SK-N-SH (cell line): ENCODE measurements at regions not wholly inside any gene's neighbourhood (a gene's known extent, or its start where the extent isn't known, plus 50 kb on each side); places are given as distances from the start of the nearest gene placed in this dataset.

ENCODE experiments used
- CTCF ChIA-PET: fragments of 300-600, 350-600 bp; formaldehyde crosslinking; extraction: SDS; loops from one replicate; lab custom pipeline; 2021; lab: Yijun Ruan, JAX
- POLR2A ChIA-PET: fragments of 350-600 bp; sonication (Branson Sonifier 250); formaldehyde crosslinking; extraction: SDS; loops from one replicate; lab custom pipeline; 2020; ENCODE audit warnings: antibody characterized with exemption, inconsistent platforms; lab: Yijun Ruan, JAX
- DNase-seq: peaks from one replicate; pipeline ENCODE4 v3.0.0; 2012
- H2AFZ ChIP-seq: fragments of 200-600 bp; sonication (generic); 2 replicates; pipeline ENCODE4 v1.8.1; 2016; ENCODE audit warnings: antibody characterized with exemption, mild to moderate bottlenecking, low read depth
- H3F3A ChIP-seq: fragments of 200-600 bp; sonication (generic); replicated peaks from 2 replicates; pipeline ENCODE3; 2016; ENCODE audit warnings: antibody characterized with exemption, mild to moderate bottlenecking; ENCODE audit not compliant: insufficient read depth
- H3K27ac ChIP-seq, 2 experiments: fragments of 200-500 bp in 1 of 2; fragments of 200-600 bp in 1 of 2; sonication (Bioruptor generic) in 1 of 2; sonication (generic), shearing (Covaris generic) in 1 of 2; 2 replicates each; pipeline versions ENCODE4 v1.5.1 to v1.6.1; 2014 to 2016; ENCODE audit warnings: low read depth in 2 of 2, inconsistent platforms in 1 of 2, low read length in 1 of 2, mild to moderate bottlenecking in 1 of 2, mixed read lengths in 1 of 2
- H3K27me3 ChIP-seq: fragments of 200-600 bp; sonication (generic), shearing (Covaris generic); 2 replicates; pipeline ENCODE4 v1.6.1; 2016; ENCODE audit warnings: mixed run types; ENCODE audit not compliant: insufficient read depth
- H3K36me3 ChIP-seq, 2 experiments: fragments of 200-500 bp in 1 of 2; fragments of 200-600 bp in 1 of 2; sonication (Bioruptor generic) in 1 of 2; sonication (generic) in 1 of 2; replicated peaks in 1 of 2; 2 replicates each; pipeline versions ENCODE3 to v1.5.1; 2014 to 2016; ENCODE audit warnings: low read length in 1 of 2, mild to moderate bottlenecking in 1 of 2; ENCODE audit not compliant: insufficient read depth in 2 of 2, control insufficient read depth in 1 of 2
- H3K4me1 ChIP-seq, 2 experiments: fragments of 200-500 bp in 1 of 2; fragments of 200-600 bp in 1 of 2; sonication (Bioruptor generic) in 1 of 2; sonication (generic), shearing (Covaris generic) in 1 of 2; 2 replicates each; pipeline versions ENCODE4 v1.5.1 to v1.6.1; 2014 to 2016; ENCODE audit warnings: low read depth in 1 of 2, low read length in 1 of 2, mixed run types in 1 of 2; ENCODE audit not compliant: insufficient read depth in 2 of 2, control insufficient read depth in 1 of 2
- H3K4me2 ChIP-seq: fragments of 200-600 bp; sonication (generic), shearing (Covaris generic); 2 replicates; pipeline ENCODE4 v1.6.1; 2017; ENCODE audit warnings: mixed run types
- H3K4me3 ChIP-seq, 2 experiments: fragments of 200-500 bp in 1 of 2; fragments of 200-600 bp in 1 of 2; sonication (Bioruptor generic) in 1 of 2; sonication (generic), shearing (Covaris generic) in 1 of 2; 2 replicates each; pipeline versions ENCODE4 v1.5.1 to v1.8.1; 2014 to 2016; ENCODE audit warnings: low read depth in 2 of 2, inconsistent platforms in 1 of 2, low read length in 1 of 2, mild to moderate bottlenecking in 1 of 2, mixed read lengths in 1 of 2, moderate library complexity in 1 of 2
- H3K79me2 ChIP-seq: fragments of 200-600 bp; sonication (generic); 2 replicates; pipeline ENCODE4 v1.8.1; 2017; ENCODE audit warnings: mild to moderate bottlenecking; ENCODE audit not compliant: insufficient read depth
- H3K9ac ChIP-seq: fragments of 200-600 bp; sonication (generic); 2 replicates; pipeline ENCODE4 v1.6.1; 2017; ENCODE audit warnings: mixed run types
- H3K9me2 ChIP-seq: fragments of 200-600 bp; sonication (generic); 2 replicates; pipeline ENCODE4 v1.6.1; 2017; ENCODE audit warnings: mixed run types
- H3K9me3 ChIP-seq: fragments of 200-600 bp; sonication (generic); 2 replicates; pipeline ENCODE4 v1.6.1; 2017; ENCODE audit warnings: mixed run types, mild to moderate bottlenecking, moderate library complexity
- H4K20me1 ChIP-seq: fragments of 200-600 bp; sonication (generic); 2 replicates; pipeline ENCODE4 v1.6.1; 2017; ENCODE audit warnings: mild to moderate bottlenecking, mixed run types; ENCODE audit not compliant: insufficient read depth
- CHD2 ChIP-seq: fragments of 150-350 bp; IDR thresholded peaks from 2 replicates; pipeline ENCODE4 v1.6.1; 2018; ENCODE audit warnings: low read length; ENCODE audit not compliant: partially characterized antibody
- ELF1 ChIP-seq: IDR thresholded peaks from 2 replicates; pipeline ENCODE4 v1.4.0; 2012
- EP300 ChIP-seq, 2 experiments: IDR thresholded peaks; 2 replicates each; pipeline versions ENCODE4 v1.4.0 to v1.6.1; 2012; ENCODE audit warnings: borderline replicate concordance in 1 of 2, low read depth in 1 of 2, low read length in 1 of 2
- EZH2phosphoT487 ChIP-seq: fragments of 200-600 bp; sonication (generic); IDR thresholded peaks from 2 replicates; pipeline ENCODE4 v1.6.1; 2017; ENCODE audit warnings: low read depth, mixed run types, mild to moderate bottlenecking, antibody characterized with exemption, moderate library complexity, borderline replicate concordance
- FOXJ3 ChIP-seq: sonication (generic); formaldehyde crosslinking; IDR thresholded peaks from 2 replicates; pipeline ENCODE4 v1.5.1; 2020; ENCODE audit warnings: mild to moderate bottlenecking, missing genetic modification reagents
- FOXM1 ChIP-seq: IDR thresholded peaks from 2 replicates; pipeline ENCODE4 v1.4.0; 2012; ENCODE audit warnings: low read depth, mild to moderate bottlenecking
- GABPA ChIP-seq: IDR thresholded peaks from 2 replicates; pipeline ENCODE4 v1.4.0; 2012; ENCODE audit warnings: low read depth, mild to moderate bottlenecking
- GATA2 ChIP-seq: sonication (generic); formaldehyde crosslinking; IDR thresholded peaks from 2 replicates; pipeline ENCODE4 v1.5.0; 2020; ENCODE audit warnings: mild to moderate bottlenecking, missing genetic modification reagents
- JUND ChIP-seq: IDR thresholded peaks from 2 replicates; pipeline ENCODE4 v1.4.0; 2012
- MEF2A ChIP-seq: IDR thresholded peaks from 2 replicates; pipeline ENCODE4 v1.4.0; 2012; ENCODE audit warnings: low read depth, borderline replicate concordance
- MXI1 ChIP-seq: IDR thresholded peaks from 2 replicates; pipeline ENCODE4 v1.6.1; 2012; ENCODE audit warnings: mild to moderate bottlenecking, low read depth, low read length, improper control_type of control experiment
- NRF1 ChIP-seq: IDR thresholded peaks from 2 replicates; pipeline ENCODE4 v1.6.1; 2012; ENCODE audit warnings: low read depth, mild to moderate bottlenecking, low read length
- POLR2AphosphoS5 ChIP-seq: IDR thresholded peaks from 2 replicates; pipeline ENCODE4 v1.6.1; 2012; ENCODE audit warnings: low read depth, low read length
- RCOR1 ChIP-seq: fragments of 150-350 bp; IDR thresholded peaks from 2 replicates; pipeline ENCODE4 v1.6.1; 2017; ENCODE audit warnings: antibody characterized with exemption, low read length
- SIN3A ChIP-seq: IDR thresholded peaks from 2 replicates; pipeline ENCODE4 v1.6.1; 2012; ENCODE audit warnings: low read depth, mild to moderate bottlenecking, low read length, moderate library complexity, borderline replicate concordance
- TAF1 ChIP-seq: IDR thresholded peaks from 2 replicates; pipeline ENCODE4 v1.6.1; 2012; ENCODE audit warnings: low read depth, mild to moderate bottlenecking, low read length, moderate library complexity, borderline replicate concordance
- TEAD4 ChIP-seq: IDR thresholded peaks from 2 replicates; pipeline ENCODE4 v1.4.0; 2012; ENCODE audit warnings: mild to moderate bottlenecking, borderline replicate concordance; ENCODE audit not compliant: insufficient read depth
- USF1 ChIP-seq: IDR thresholded peaks from 2 replicates; pipeline ENCODE4 v1.4.0; 2012; ENCODE audit warnings: low read depth, borderline replicate concordance
- WGBS: methylation state at CpG from one replicate; pipeline ENCODE4 v1.1.6; 2017; ENCODE audit warnings: low lambda C conversion rate; 5-methylcytosine and 5-hydroxymethylcytosine counted together
- TF ChIP-seq, protein P1 (sequence below): fragments of 200-600 bp; sonication (generic); IDR thresholded peaks from 2 replicates; pipeline ENCODE4 v1.6.1; 2017; ENCODE audit warnings: antibody characterized with exemption, mild to moderate bottlenecking, moderate library complexity
- TF ChIP-seq, protein P2 (sequence below): IDR thresholded peaks from 2 replicates; pipeline ENCODE4 v1.4.0; 2012; ENCODE audit warnings: low read depth
- TF ChIP-seq, protein P3 (sequence below): IDR thresholded peaks from 2 replicates; pipeline ENCODE4 v1.6.1; 2012; ENCODE audit warnings: mild to moderate bottlenecking, low read depth, low read length, moderate library complexity
- TF ChIP-seq, protein P4 (sequence below): IDR thresholded peaks from 2 replicates; pipeline ENCODE4 v1.4.0; 2012; ENCODE audit warnings: low read depth, borderline replicate concordance

DNA sequence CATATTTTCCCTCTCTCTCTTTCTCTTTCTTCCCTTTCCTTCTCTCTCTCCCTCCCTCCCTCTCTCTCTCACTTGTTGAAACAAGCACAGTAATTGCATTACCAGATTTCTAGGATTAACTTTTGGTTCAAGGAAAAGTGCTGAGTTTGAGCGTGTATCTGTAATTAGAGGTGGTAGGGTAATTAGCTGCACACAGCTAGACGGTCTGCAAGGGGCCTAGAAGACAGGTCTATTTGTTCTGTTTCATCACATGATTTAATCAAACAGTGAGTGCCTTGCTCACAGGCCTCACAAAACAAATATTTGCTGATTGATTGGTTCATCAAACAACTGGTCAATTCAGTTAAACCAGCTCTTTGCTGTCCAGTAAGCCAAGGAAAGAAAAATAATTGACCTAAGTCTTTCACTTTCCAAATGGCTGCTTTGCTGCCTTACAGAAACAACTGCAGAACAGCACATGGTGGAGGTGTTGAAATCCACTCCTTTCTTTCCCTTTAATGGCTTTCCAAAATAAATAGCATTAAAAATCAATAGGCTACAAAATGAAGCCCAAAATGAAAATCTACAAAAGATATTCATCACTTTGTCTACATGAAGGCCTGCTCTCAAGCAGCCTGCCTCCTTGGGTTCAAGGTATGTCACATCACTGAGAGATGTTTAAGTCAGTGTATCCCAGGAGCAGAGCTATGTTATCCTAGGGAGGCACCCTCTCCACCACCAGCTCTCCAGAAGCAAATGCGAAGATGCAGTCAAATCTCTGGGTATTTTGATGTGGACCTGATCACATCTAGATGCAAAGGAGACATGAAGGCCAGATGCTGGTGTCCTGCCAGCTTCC is 264.4 kb upstream of the SIX2 start (continued):
- TF ChIP-seq EZH2phosphoT487 (no peak), GABPA (no peak), MEF2A (no peak), RCOR1 (no peak), GATA2 (CRISPR knock-in tag) (no peak)
- TF ChIP-seq, protein P1, sequence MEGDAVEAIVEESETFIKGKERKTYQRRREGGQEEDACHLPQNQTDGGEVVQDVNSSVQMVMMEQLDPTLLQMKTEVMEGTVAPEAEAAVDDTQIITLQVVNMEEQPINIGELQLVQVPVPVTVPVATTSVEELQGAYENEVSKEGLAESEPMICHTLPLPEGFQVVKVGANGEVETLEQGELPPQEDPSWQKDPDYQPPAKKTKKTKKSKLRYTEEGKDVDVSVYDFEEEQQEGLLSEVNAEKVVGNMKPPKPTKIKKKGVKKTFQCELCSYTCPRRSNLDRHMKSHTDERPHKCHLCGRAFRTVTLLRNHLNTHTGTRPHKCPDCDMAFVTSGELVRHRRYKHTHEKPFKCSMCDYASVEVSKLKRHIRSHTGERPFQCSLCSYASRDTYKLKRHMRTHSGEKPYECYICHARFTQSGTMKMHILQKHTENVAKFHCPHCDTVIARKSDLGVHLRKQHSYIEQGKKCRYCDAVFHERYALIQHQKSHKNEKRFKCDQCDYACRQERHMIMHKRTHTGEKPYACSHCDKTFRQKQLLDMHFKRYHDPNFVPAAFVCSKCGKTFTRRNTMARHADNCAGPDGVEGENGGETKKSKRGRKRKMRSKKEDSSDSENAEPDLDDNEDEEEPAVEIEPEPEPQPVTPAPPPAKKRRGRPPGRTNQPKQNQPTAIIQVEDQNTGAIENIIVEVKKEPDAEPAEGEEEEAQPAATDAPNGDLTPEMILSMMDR: no peak
- TF ChIP-seq, protein P2, sequence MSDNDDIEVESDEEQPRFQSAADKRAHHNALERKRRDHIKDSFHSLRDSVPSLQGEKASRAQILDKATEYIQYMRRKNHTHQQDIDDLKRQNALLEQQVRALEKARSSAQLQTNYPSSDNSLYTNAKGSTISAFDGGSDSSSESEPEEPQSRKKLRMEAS: no peak
- TF ChIP-seq, all 33 proteins: peak for 0

DNA sequence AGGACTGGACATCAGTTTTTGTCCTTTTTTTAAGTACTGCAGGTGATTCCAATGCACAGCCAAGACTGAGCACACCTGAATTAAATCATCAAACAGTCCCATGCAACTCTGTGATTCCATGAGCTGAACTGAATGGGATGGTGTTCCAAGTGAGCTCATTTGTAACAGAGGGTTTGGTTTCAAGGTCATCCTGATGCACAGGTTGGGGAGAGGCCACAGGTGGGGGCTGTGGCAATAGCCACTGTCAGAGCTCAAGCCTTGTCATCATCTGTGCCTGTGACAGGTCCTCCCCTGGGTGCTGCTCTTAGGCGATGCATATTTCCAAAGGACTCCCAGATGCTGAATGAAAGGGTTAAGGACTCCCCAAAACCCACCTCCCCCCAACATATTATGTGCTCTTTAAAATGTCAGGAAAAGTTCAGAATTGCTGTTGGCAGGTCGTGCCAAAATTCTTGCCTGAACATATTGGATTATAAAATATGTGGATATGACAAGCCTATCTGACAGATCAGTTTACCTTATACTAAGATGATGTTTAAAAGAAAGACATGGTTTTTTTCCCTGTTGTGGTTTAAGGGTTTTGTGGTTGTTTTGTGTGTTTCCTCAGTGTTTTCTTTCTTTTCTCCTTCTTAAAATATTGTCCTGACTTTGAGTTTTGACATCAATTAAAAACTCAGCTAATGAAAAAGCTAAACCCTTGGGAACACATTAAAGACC is 263.5 kb upstream of the SIX2 start:
- no peak overlapping the region for H3K27ac ChIP-seq
- H3K9me2 ChIP-seq: no peaks in the 10 kb centered on the region
- H3K9me3 ChIP-seq: no peaks in the 10 kb centered on the region
- H2AFZ ChIP-seq: no peak overlapping the region
- no peak overlapping the region for H3K4me2 ChIP-seq
- H3K36me3 ChIP-seq: no peaks in the 10 kb centered on the region
- DNase-seq: no peak
- WGBS: 68% methylated on average over 2 of the region's 2 CpGs
- no peaks in the 10 kb centered on the region for H3K27me3 ChIP-seq
- H3F3A ChIP-seq: no peaks in the 10 kb centered on the region
- POLR2A ChIA-PET: interaction anchor here (1.2 kb wide), 1 partner anchor 8 kb away, joined by 4 read pairs; no protein-coding TSS in a partner anchor
- no peaks in the 10 kb centered on the region for H3K79me2 ChIP-seq
- H3K4me3 ChIP-seq: no peak overlapping the region
- H3K4me1 ChIP-seq: peaks cover 26 to 29% of the 10 kb centered on the region in 2 experiments
- no peak overlapping the region for H3K9ac ChIP-seq
- CTCF ChIA-PET: interaction anchor here (0.6 to 2.1 kb wide), 4 partner anchors 16 to 291 kb away, joined by 3 to 5 read pairs (median 4); no protein-coding TSS in a partner anchor
- H4K20me1 ChIP-seq: no peaks in the 10 kb centered on the region
- TF ChIP-seq FOXJ3 (CRISPR knock-in tag) (no peak), USF1 (no peak), GABPA (no peak), EP300 (IDR thresholded peaks at IDR 0.05; ENCODE audit: borderline replicate concordance in 1 of 2, low read depth in 1 of 2, low read length in 1 of 2) (peak in 1 of 2 experiments; percentile 18; a peak in 1 of 4 replicates), SIN3A (no peak), FOXM1 (no peak), NRF1 (no peak), EZH2phosphoT487 (no peak), JUND (no peak), MXI1 (no peak), TEAD4 (no peak), ELF1 (no peak), CHD2 (no peak), TAF1 (no peak), POLR2AphosphoS5 (0 out of 2 replicates have a peak, but pooled peaks have one; percentile 22)
- TF ChIP-seq, protein P3, sequence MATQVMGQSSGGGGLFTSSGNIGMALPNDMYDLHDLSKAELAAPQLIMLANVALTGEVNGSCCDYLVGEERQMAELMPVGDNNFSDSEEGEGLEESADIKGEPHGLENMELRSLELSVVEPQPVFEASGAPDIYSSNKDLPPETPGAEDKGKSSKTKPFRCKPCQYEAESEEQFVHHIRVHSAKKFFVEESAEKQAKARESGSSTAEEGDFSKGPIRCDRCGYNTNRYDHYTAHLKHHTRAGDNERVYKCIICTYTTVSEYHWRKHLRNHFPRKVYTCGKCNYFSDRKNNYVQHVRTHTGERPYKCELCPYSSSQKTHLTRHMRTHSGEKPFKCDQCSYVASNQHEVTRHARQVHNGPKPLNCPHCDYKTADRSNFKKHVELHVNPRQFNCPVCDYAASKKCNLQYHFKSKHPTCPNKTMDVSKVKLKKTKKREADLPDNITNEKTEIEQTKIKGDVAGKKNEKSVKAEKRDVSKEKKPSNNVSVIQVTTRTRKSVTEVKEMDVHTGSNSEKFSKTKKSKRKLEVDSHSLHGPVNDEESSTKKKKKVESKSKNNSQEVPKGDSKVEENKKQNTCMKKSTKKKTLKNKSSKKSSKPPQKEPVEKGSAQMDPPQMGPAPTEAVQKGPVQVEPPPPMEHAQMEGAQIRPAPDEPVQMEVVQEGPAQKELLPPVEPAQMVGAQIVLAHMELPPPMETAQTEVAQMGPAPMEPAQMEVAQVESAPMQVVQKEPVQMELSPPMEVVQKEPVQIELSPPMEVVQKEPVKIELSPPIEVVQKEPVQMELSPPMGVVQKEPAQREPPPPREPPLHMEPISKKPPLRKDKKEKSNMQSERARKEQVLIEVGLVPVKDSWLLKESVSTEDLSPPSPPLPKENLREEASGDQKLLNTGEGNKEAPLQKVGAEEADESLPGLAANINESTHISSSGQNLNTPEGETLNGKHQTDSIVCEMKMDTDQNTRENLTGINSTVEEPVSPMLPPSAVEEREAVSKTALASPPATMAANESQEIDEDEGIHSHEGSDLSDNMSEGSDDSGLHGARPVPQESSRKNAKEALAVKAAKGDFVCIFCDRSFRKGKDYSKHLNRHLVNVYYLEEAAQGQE: no peak
- TF ChIP-seq, protein P4, sequence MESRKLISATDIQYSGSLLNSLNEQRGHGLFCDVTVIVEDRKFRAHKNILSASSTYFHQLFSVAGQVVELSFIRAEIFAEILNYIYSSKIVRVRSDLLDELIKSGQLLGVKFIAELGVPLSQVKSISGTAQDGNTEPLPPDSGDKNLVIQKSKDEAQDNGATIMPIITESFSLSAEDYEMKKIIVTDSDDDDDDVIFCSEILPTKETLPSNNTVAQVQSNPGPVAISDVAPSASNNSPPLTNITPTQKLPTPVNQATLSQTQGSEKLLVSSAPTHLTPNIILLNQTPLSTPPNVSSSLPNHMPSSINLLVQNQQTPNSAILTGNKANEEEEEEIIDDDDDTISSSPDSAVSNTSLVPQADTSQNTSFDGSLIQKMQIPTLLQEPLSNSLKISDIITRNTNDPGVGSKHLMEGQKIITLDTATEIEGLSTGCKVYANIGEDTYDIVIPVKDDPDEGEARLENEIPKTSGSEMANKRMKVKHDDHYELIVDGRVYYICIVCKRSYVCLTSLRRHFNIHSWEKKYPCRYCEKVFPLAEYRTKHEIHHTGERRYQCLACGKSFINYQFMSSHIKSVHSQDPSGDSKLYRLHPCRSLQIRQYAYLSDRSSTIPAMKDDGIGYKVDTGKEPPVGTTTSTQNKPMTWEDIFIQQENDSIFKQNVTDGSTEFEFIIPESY: no peak
